Daoy (cell line): ENCODE measurements at regions not wholly inside any gene's neighbourhood (a gene's known extent, or its start where the extent isn't known, plus 50 kb on each side); places are given as distances from the start of the nearest gene placed in this dataset.

Experiments used
- DNase-seq: peaks from one replicate; pipeline ENCODE4 v3.0.0-alpha.2; 2015; ENCODE audit warnings: low read depth

GRCh38 chr9:135252980-135253304, 165.5 kb downstream of the OLFM1 start:
- DNase-seq: peak; percentile 69

DNA sequence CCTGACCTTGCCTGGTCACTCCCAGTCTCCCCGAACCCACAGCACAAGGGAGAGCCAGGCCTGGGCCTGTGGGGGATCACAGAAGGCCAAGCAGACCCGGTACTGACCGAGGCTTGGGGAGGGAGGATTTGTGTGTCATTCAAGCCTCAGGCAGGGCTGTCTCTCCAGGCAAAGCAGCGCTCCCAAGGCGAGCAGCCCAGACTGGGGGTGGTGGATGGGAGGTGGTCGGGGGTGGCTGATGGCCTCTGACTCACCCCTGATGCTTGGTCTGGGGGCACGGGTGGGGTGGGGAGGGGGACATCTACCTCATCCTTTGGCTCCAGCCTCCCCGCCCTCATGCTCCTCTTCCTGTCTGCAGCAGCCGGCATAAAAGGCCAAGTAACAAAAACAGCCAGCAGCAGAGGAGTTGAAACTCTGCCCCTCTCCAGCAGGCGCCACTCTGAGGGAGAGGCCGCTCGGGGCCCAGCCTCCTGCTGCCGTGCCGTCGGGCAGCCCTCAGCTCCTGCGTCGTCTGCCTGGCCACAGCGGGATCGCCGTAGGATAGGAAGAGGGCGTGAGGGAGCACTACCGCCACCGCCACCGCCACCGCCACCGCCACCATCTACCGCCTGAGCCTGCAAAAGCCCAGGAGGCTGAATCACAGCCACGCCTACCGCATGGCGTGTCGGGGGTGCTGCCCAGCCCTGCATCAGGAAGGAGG, 166.0 kb downstream of the OLFM1 start:
- DNase-seq: peak; percentile 84

DNA sequence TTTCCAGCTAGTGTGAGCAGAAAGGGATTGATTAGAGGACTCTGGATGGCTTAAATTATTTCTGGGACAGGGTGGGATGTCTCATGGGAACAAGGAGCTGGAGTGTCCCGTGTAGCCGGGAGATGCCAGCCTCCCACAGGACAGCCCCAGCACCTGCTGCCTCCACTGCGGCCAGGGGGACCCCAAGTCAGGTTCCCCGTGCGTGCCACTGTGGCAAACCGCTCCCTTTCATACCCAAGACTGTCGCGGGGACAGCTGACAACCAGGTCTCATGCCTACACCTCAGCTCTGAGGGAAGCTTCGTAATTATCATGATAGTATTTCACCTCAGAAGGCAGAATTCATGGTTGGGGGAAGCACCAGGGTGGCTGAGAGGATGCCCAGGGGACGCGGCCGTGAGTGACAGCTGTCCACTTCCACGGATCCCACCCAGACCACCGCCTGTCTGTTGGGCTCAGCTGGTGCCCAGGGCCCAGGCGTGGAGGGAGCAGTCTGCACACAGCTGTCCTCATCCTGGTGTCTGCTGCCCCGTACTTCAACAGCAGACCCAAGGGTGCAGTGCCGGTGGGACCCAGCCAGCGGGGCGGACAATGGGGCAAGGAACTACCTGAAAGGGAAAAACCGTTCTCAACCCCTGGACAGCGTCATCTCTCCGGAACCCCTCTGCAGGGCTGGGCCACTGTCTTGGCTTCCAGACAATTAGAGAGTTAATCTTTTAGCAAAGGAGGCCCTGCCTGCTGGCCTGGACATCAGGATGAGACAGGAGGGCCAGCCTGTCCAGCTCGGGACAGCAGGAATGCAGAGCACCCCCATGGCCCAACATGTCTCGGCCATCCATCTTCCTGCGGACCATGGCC, 166.9 kb downstream of the OLFM1 start:
- no peak for DNase-seq

GRCh38 chr9:135255033-135255840, 167.8 kb downstream of the OLFM1 start:
- no peak for DNase-seq

GRCh38 chr9:135255841-135256580, 168.5 kb downstream of the OLFM1 start:
- DNase-seq: no peak

GRCh38 chr9:135256581-135257354, 169.3 kb downstream of the OLFM1 start:
- DNase-seq: no peak

DNA sequence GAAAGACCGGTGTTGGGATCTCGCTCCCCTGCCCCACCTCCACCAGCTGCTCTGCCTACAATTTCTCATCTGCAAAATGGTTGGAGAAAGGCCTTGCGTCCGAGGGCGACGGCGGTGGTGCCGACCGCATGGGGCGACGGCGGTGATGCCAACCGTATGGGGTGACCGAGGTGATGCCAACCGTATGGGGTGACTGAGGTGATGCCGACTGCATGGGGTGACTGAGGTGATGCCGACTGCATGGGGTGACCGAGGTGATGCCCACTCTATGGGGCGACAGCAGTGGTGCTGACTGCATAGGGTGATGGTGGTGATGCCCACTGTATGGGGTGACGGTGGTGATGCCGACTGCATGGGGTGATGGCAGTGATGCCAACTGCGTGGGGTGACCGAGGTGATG, 171.0 kb downstream of the OLFM1 start:
- no peak for DNase-seq

DNA sequence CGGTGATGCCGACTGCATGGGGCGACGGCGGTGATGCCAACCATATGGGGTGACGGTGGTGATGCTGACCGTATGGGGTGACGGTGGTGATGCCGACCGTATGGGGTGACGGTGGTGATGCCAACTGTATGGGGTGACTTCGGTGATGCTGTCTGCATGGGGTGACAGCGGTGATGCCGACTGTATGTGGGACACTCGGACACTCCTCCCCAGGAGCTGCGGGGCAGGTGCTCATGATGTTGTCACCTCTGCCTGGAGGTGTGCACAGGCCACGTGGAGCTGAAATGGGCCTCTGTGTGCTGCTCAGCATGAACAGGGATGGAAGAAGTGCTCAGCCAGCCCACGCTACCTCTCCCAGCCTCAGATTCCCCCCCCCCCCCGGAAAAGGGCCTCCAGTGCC, 171.8 kb downstream of the OLFM1 start:
- no peak for DNase-seq

GRCh38 chr9:135260221-135261180, 173.0 kb downstream of the OLFM1 start:
- no peak for DNase-seq

DNA sequence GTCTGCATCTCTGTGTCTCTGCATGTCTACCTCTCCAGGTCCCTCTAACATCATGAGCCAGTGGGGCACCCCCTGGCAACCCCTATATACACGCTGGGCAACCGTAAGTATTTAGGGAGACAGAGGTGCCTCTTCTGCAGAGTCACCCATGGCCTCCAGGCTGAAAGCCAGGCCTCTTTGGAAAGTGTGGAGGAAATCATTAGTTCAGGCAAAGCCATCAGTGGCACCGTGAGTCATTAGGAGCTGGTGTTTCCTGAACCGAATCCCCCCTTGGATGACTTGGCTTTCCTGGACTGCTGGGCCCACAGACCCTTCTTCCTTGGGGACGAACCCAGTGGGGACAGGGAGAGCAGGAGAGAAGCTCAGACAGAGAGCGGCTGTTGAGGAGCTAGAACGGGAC, 174.8 kb downstream of the OLFM1 start:
- peak; percentile 86 for DNase-seq

GRCh38 chr9:135263511-135263910, 176.0 kb downstream of the OLFM1 start:
- DNase-seq: no peak

DNA sequence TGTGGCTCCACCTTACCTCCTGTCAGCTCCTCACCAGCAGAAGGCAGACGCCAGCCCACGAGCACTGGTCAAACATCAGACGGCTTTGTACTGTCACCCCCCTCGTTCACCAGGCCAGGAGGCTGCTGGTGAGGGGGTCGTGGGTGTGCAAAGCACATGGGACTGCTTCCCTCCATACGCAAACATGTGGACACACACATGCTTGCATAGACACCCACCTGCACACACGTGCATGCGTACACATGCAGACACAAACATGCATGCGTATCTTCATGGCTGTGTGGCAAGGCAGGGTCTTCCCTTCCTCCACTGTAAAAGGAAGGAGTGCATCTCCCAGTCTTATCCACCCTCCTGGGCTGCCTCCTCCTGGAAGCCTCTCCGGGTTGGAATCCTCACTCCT, 178.5 kb downstream of the OLFM1 start:
- DNase-seq: no peak

DNA sequence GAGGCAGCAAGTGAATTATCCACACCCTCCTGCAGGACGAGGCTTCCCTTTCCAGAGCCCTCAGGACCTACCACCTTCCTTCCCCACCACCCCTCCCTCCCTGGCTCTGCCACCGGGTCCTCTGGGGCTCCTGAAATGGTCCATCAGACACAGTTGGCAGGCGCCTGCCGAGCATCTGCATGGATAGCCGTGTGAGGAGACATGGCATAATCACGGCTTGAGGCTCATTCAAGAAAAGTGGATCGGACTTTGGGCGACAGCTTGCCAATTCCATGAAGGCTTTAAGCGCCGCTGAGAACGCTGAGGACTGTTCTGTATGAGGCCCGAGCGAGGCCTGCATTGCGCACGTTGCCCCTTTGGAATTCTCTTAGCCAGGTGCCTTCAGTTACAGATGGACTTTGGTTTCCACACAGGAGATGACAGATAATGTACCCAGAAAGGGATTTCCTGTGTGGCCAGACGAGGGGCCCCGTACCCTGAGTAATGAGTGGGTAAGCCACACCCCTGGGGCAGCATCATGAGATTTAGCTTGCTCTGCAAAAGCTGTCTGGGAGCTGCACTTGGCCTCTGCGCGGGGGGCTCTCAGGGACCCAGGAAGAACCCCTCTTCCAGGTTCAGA, 179.8 kb downstream of the OLFM1 start:
- DNase-seq: no peak

- no peak for DNase-seq
Observed at GRCh38 chr9:135268031-135268430, 180.6 kb downstream of the OLFM1 start.

DNA sequence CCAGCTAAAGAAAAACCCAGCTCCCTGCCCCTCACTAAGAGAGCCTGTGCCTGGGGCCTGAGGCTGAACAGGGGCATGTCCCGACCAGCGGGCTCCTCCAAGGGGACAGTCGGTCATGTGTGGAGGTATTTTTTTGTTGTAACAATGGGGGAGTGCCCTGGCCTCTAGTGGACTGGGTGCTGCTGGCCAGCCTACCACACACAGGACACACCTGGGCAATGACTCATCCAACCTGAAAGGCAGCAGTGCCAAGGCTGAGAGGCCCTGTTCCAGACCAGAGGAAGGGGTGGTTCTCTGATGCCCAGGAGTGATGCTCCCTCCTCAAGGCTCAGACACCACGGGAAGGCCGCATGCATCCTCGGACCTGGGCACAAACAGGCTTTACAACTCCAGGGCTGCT, 181.5 kb downstream of the OLFM1 start:
- DNase-seq: no peak

- no peak for DNase-seq
Observed at GRCh38 chr9:135269912-135270830, 182.7 kb downstream of the OLFM1 start.

DNA sequence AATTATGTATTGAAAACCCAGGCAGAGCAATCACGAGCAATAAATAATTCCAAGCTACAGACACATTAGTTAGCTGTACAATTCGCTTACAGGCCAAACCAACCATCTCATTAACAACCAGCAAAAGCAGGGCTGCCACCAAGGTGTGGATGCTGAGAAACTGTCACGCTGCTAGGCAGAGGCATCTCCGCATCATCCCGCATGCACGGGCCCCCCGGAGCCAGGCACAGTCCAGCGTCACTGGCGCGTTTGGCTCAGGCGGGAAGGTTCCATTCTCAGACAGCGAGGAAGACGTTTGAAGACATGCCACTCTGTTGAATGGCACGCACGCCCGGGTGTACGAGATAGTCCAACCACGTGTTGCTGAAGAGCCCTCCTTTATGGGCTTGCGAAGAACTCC, 184.0 kb downstream of the OLFM1 start:
- DNase-seq: no peak

- no peak for DNase-seq
Observed at GRCh38 chr9:135272608-135273007, 185.1 kb downstream of the OLFM1 start.
